ENCODE measurements at regions not wholly inside any gene's neighbourhood (a gene's known extent, or its start where the extent isn't known, plus 50 kb on each side); places are given as distances from the start of the nearest gene placed in this dataset.

- DNase-seq (ENCODE audit: low spot score): no peak
These were observed 88.0 kb downstream of the SOX9 start for GRCh38 chr17:72208832-72209231.

GRCh38 chr17:72212041-72212440 is 91.2 kb downstream of the SOX9 start:
- no peak for DNase-seq (ENCODE audit: low spot score)

GRCh38 chr17:72215490-72215889 is 94.7 kb downstream of the SOX9 start:
- DNase-seq (ENCODE audit: low spot score): no peak

- no peak for DNase-seq (ENCODE audit: low spot score)
These were observed 95.1 kb downstream of the SOX9 start for GRCh38 chr17:72215928-72216327.

GRCh38 chr17:72219137-72219823 is 98.5 kb downstream of the SOX9 start:
- DNase-seq (ENCODE audit: low spot score): no peak

GRCh38 chr17:72219824-72220493 is 99.1 kb downstream of the SOX9 start:
- no peak for DNase-seq (ENCODE audit: low spot score)

- no peak for DNase-seq (ENCODE audit: low spot score)
These were observed 102.0 kb downstream of the SOX9 start for GRCh38 chr17:72222661-72223380.

GRCh38 chr17:72223866-72224291 is 103.1 kb downstream of the SOX9 start:
- no peak for DNase-seq (ENCODE audit: low spot score)

GRCh38 chr17:72226322-72226721 is 105.5 kb downstream of the SOX9 start:
- no peak for DNase-seq (ENCODE audit: low spot score)

GRCh38 chr17:72233986-72234385 is 113.2 kb downstream of the SOX9 start:
- DNase-seq (ENCODE audit: low spot score): no peak

- DNase-seq (ENCODE audit: low spot score): no peak
These were observed 114.2 kb downstream of the SOX9 start for GRCh38 chr17:72234985-72235384.

- DNase-seq (ENCODE audit: low spot score): no peak
These were observed 116.3 kb downstream of the SOX9 start for GRCh38 chr17:72236980-72237633.

- DNase-seq (ENCODE audit: low spot score): no peak
These were observed 117.4 kb downstream of the SOX9 start for GRCh38 chr17:72238157-72238673.

GRCh38 chr17:72239548-72239947 is 118.7 kb downstream of the SOX9 start:
- no peak for DNase-seq (ENCODE audit: low spot score)

GRCh38 chr17:72240333-72240732 is 119.5 kb downstream of the SOX9 start:
- DNase-seq (ENCODE audit: low spot score): no peak

GRCh38 chr17:72244494-72244893 is 123.7 kb downstream of the SOX9 start:
- no peak for DNase-seq (ENCODE audit: low spot score)

- no peak for DNase-seq (ENCODE audit: low spot score)
These were observed 124.1 kb downstream of the SOX9 start for GRCh38 chr17:72244956-72245355.

GRCh38 chr17:72249441-72249840 is 128.6 kb downstream of the SOX9 start:
- no peak for DNase-seq (ENCODE audit: low spot score)

GRCh38 chr17:72250206-72250605 is 129.4 kb downstream of the SOX9 start:
- no peak for DNase-seq (ENCODE audit: low spot score)

GRCh38 chr17:72253597-72253996 is 132.8 kb downstream of the SOX9 start:
- no peak for DNase-seq (ENCODE audit: low spot score)

GRCh38 chr17:72254808-72255449 is 134.1 kb downstream of the SOX9 start:
- DNase-seq (ENCODE audit: low spot score): no peak

GRCh38 chr17:72255481-72255880 is 134.7 kb downstream of the SOX9 start:
- DNase-seq (ENCODE audit: low spot score): no peak

All from AG08396 (cell line).